ENCODE measurements at regions not wholly inside any gene's neighbourhood (a gene's known extent, or its start where the extent isn't known, plus 50 kb on each side); places are given as distances from the start of the nearest gene placed in this dataset.

- no peak overlapping the region for H3K27ac ChIP-seq (ENCODE audit: low read length)
Measured at GRCh38 chr7:115679423-115679822, 351.1 kb downstream of the TFEC start.

GRCh38 chr7:115678086-115678982 lies 352.2 kb downstream of the TFEC start:
- Histone ChIP-seq H3K4me1 (ENCODE audit: control insufficient read depth, insufficient read depth, low read length) (no peaks in the 10 kb centered on the region), H3K27ac (ENCODE audit: low read length) (no peak overlapping the region), H3K27me3 (ENCODE audit: control insufficient read depth in 1 of 2, insufficient read depth in 2 of 2, low read length in 2 of 2) (no peaks in the 10 kb centered on the region), H3K9ac (ENCODE audit: low read length in 2 of 2) (no peak overlapping the region), H3K9me3 (ENCODE audit: control insufficient read depth in 2 of 2, low read length in 2 of 2) (no peaks in the 10 kb centered on the region), H3K36me3 (ENCODE audit: control insufficient read depth in 2 of 2, insufficient read depth in 2 of 2, low read length in 2 of 2) (no peaks in the 10 kb centered on the region), H3K4me3 (ENCODE audit: low read length in 2 of 2) (peak overlapping the region; percentile 9 to 13)

More at GRCh38 chr7:115679423-115679822, 351.1 kb downstream of the TFEC start:
- no peaks in the 10 kb centered on the region for H3K36me3 ChIP-seq (ENCODE audit: control insufficient read depth in 2 of 2, insufficient read depth in 2 of 2, low read length in 2 of 2)
- no peaks in the 10 kb centered on the region for H3K4me1 ChIP-seq (ENCODE audit: control insufficient read depth, insufficient read depth, low read length)
- no peak overlapping the region for H3K9ac ChIP-seq (ENCODE audit: low read length in 2 of 2)
- no peak overlapping the region for H3K4me3 ChIP-seq (ENCODE audit: low read length in 2 of 2)
- no peaks in the 10 kb centered on the region for H3K27me3 ChIP-seq (ENCODE audit: control insufficient read depth in 1 of 2, insufficient read depth in 2 of 2, low read length in 2 of 2)
- no peaks in the 10 kb centered on the region for H3K9me3 ChIP-seq (ENCODE audit: control insufficient read depth in 2 of 2, low read length in 2 of 2)

GRCh38 chr7:115676707-115677106 lies 353.9 kb downstream of the TFEC start:
- Histone ChIP-seq H3K4me3 (ENCODE audit: low read length in 2 of 2) (peak overlapping the region in 1 of 2 donors; percentile 49), H3K9ac (ENCODE audit: low read length in 2 of 2) (peak overlapping the region in 1 of 2 donors; percentile 18), H3K9me3 (ENCODE audit: control insufficient read depth in 2 of 2, low read length in 2 of 2) (no peaks in the 10 kb centered on the region), H3K36me3 (ENCODE audit: control insufficient read depth in 2 of 2, insufficient read depth in 2 of 2, low read length in 2 of 2) (no peaks in the 10 kb centered on the region), H3K27ac (ENCODE audit: low read length) (no peak overlapping the region), H3K4me1 (ENCODE audit: control insufficient read depth, insufficient read depth, low read length) (no peaks in the 10 kb centered on the region), H3K27me3 (ENCODE audit: control insufficient read depth in 1 of 2, insufficient read depth in 2 of 2, low read length in 2 of 2) (no peaks in the 10 kb centered on the region)

- Histone ChIP-seq H3K27me3 (ENCODE audit: control insufficient read depth in 1 of 2, insufficient read depth in 2 of 2, low read length in 2 of 2) (no peaks in the 10 kb centered on the region), H3K9me3 (ENCODE audit: control insufficient read depth in 2 of 2, low read length in 2 of 2) (no peaks in the 10 kb centered on the region), H3K9ac (ENCODE audit: low read length in 2 of 2) (peak overlapping the region in 1 of 2 donors; percentile 18), H3K4me1 (ENCODE audit: control insufficient read depth, insufficient read depth, low read length) (no peaks in the 10 kb centered on the region), H3K27ac (ENCODE audit: low read length) (no peak overlapping the region), H3K4me3 (ENCODE audit: low read length in 2 of 2) (peak overlapping the region; percentile 49 to 57), H3K36me3 (ENCODE audit: control insufficient read depth in 2 of 2, insufficient read depth in 2 of 2, low read length in 2 of 2) (no peaks in the 10 kb centered on the region)
Measured at GRCh38 chr7:115676080-115676479, 354.5 kb downstream of the TFEC start.

GRCh38 chr7:115674467-115675024 lies 356.0 kb downstream of the TFEC start:
- no peaks in the 10 kb centered on the region for H3K36me3 ChIP-seq (ENCODE audit: control insufficient read depth in 2 of 2, insufficient read depth in 2 of 2, low read length in 2 of 2)
- H3K9me3 ChIP-seq (ENCODE audit: control insufficient read depth in 2 of 2, low read length in 2 of 2) = no peaks in the 10 kb centered on the region
- no peak overlapping the region for H3K9ac ChIP-seq (ENCODE audit: low read length in 2 of 2)
- H3K4me1 ChIP-seq (ENCODE audit: control insufficient read depth, insufficient read depth, low read length) = no peaks in the 10 kb centered on the region
- H3K27ac ChIP-seq (ENCODE audit: low read length) = no peak overlapping the region
- no peak overlapping the region for H3K4me3 ChIP-seq (ENCODE audit: low read length in 2 of 2)
- H3K27me3 ChIP-seq (ENCODE audit: control insufficient read depth in 1 of 2, insufficient read depth in 2 of 2, low read length in 2 of 2) = no peaks in the 10 kb centered on the region

GRCh38 chr7:115672024-115672423 lies 358.5 kb downstream of the TFEC start:
- H3K4me3 ChIP-seq (ENCODE audit: low read length in 2 of 2) = no peak overlapping the region
- no peaks in the 10 kb centered on the region for H3K9me3 ChIP-seq (ENCODE audit: control insufficient read depth in 2 of 2, low read length in 2 of 2)
- no peaks in the 10 kb centered on the region for H3K4me1 ChIP-seq (ENCODE audit: control insufficient read depth, insufficient read depth, low read length)
- H3K27ac ChIP-seq (ENCODE audit: low read length) = no peak overlapping the region
- no peaks in the 10 kb centered on the region for H3K36me3 ChIP-seq (ENCODE audit: control insufficient read depth in 2 of 2, insufficient read depth in 2 of 2, low read length in 2 of 2)
- H3K9ac ChIP-seq (ENCODE audit: low read length in 2 of 2) = no peak overlapping the region
- H3K27me3 ChIP-seq (ENCODE audit: control insufficient read depth in 1 of 2, insufficient read depth in 2 of 2, low read length in 2 of 2) = no peaks in the 10 kb centered on the region

GRCh38 chr7:115662676-115663075 lies 367.9 kb downstream of the TFEC start:
- Histone ChIP-seq H3K4me1 (ENCODE audit: control insufficient read depth, insufficient read depth, low read length) (no peaks in the 10 kb centered on the region), H3K9ac (ENCODE audit: low read length in 2 of 2) (no peak overlapping the region), H3K9me3 (ENCODE audit: control insufficient read depth in 2 of 2, low read length in 2 of 2) (no peaks in the 10 kb centered on the region), H3K27me3 (ENCODE audit: control insufficient read depth in 1 of 2, insufficient read depth in 2 of 2, low read length in 2 of 2) (no peaks in the 10 kb centered on the region), H3K4me3 (ENCODE audit: low read length in 2 of 2) (no peak overlapping the region), H3K27ac (ENCODE audit: low read length) (no peak overlapping the region), H3K36me3 (ENCODE audit: control insufficient read depth in 2 of 2, insufficient read depth in 2 of 2, low read length in 2 of 2) (no peaks in the 10 kb centered on the region)

- Histone ChIP-seq H3K9me3 (ENCODE audit: control insufficient read depth in 2 of 2, low read length in 2 of 2) (no peaks in the 10 kb centered on the region), H3K4me1 (ENCODE audit: control insufficient read depth, insufficient read depth, low read length) (no peaks in the 10 kb centered on the region), H3K27me3 (ENCODE audit: control insufficient read depth in 1 of 2, insufficient read depth in 2 of 2, low read length in 2 of 2) (no peaks in the 10 kb centered on the region), H3K27ac (ENCODE audit: low read length) (no peak overlapping the region), H3K9ac (ENCODE audit: low read length in 2 of 2) (no peak overlapping the region), H3K4me3 (ENCODE audit: low read length in 2 of 2) (no peak overlapping the region), H3K36me3 (ENCODE audit: control insufficient read depth in 2 of 2, insufficient read depth in 2 of 2, low read length in 2 of 2) (no peaks in the 10 kb centered on the region)
Measured at GRCh38 chr7:115662120-115662519, 368.4 kb downstream of the TFEC start.

GRCh38 chr7:115658223-115658622 lies 372.3 kb downstream of the TFEC start:
- H3K9ac ChIP-seq (ENCODE audit: low read length in 2 of 2) = no peak overlapping the region
- no peak overlapping the region for H3K27ac ChIP-seq (ENCODE audit: low read length)

GRCh38 chr7:115654384-115655214 lies 376.0 kb downstream of the TFEC start:
- no peaks in the 10 kb centered on the region for H3K9me3 ChIP-seq (ENCODE audit: control insufficient read depth in 2 of 2, low read length in 2 of 2)
- H3K36me3 ChIP-seq (ENCODE audit: control insufficient read depth in 2 of 2, insufficient read depth in 2 of 2, low read length in 2 of 2) = no peaks in the 10 kb centered on the region
- no peak overlapping the region for H3K4me3 ChIP-seq (ENCODE audit: low read length in 2 of 2)
- H3K4me1 ChIP-seq (ENCODE audit: control insufficient read depth, insufficient read depth, low read length) = no peaks in the 10 kb centered on the region
- no peak overlapping the region for H3K9ac ChIP-seq (ENCODE audit: low read length in 2 of 2)
- H3K27ac ChIP-seq (ENCODE audit: low read length) = no peak overlapping the region
- no peaks in the 10 kb centered on the region for H3K27me3 ChIP-seq (ENCODE audit: control insufficient read depth in 1 of 2, insufficient read depth in 2 of 2, low read length in 2 of 2)

More at GRCh38 chr7:115658223-115658622, 372.3 kb downstream of the TFEC start:
- Histone ChIP-seq H3K4me3 (ENCODE audit: low read length in 2 of 2) (no peak overlapping the region), H3K27me3 (ENCODE audit: control insufficient read depth in 1 of 2, insufficient read depth in 2 of 2, low read length in 2 of 2) (no peaks in the 10 kb centered on the region), H3K36me3 (ENCODE audit: control insufficient read depth in 2 of 2, insufficient read depth in 2 of 2, low read length in 2 of 2) (no peaks in the 10 kb centered on the region), H3K4me1 (ENCODE audit: control insufficient read depth, insufficient read depth, low read length) (no peaks in the 10 kb centered on the region), H3K9me3 (ENCODE audit: control insufficient read depth in 2 of 2, low read length in 2 of 2) (no peaks in the 10 kb centered on the region)
